GM12878 (cell line): ENCODE measurements at regions not wholly inside any gene's neighbourhood (a gene's known extent, or its start where the extent isn't known, plus 50 kb on each side); places are given as distances from the start of the nearest gene placed in this dataset.

Source experiments
- BCL11A ChIP-seq: IDR thresholded peaks from 2 replicates; pipeline ENCODE4 v1.6.1; 2011; ENCODE audit warnings: low read depth, low read length
- CBX5 ChIP-seq: sonication (generic); IDR thresholded peaks from 2 replicates; pipeline ENCODE4 v1.6.1; 2016; ENCODE audit warnings: low read depth, moderate library complexity, mild to moderate bottlenecking, inconsistent platforms
- CHD2 ChIP-seq: IDR thresholded peaks from 2 replicates; pipeline ENCODE4 v1.6.1; 2011; ENCODE audit warnings: low read depth, low read length, improper control_type of control experiment, borderline replicate concordance
- CTCF ChIP-seq, 3 experiments: IDR thresholded peaks in 2 of 3; conservative IDR thresholded peaks in 1 of 3; 2 replicates each; pipeline ENCODE4 v1.5.1; 2011; ENCODE audit warnings: low read depth in 3 of 3, low read length in 3 of 3, mild to moderate bottlenecking in 3 of 3, control low read depth in 2 of 3, moderate library complexity in 2 of 3, inconsistent platforms in 1 of 3, mixed read lengths in 1 of 3; ENCODE audit not compliant: control insufficient read depth in 2 of 3, insufficient read depth in 1 of 3; ENCODE audit errors: extremely low read depth in 1 of 3
- EZH2 ChIP-seq: IDR thresholded peaks from 2 replicates; pipeline ENCODE4 v1.6.1; 2012; ENCODE audit warnings: low read depth, mild to moderate bottlenecking, control low read depth, inconsistent platforms, low read length, borderline replicate concordance; ENCODE audit not compliant: control insufficient read depth
- FOXM1 ChIP-seq: IDR thresholded peaks from 2 replicates; pipeline ENCODE4 v1.6.1; 2012; ENCODE audit warnings: low read depth, mild to moderate bottlenecking, inconsistent platforms, low read length, moderate library complexity
- KDM1A ChIP-seq: fragments of 200-600 bp; sonication (generic); IDR thresholded peaks from 2 replicates; pipeline ENCODE4 v1.6.1; 2016; ENCODE audit warnings: borderline replicate concordance
- PKNOX1 ChIP-seq: fragments of 450-650 bp; IDR thresholded peaks from 2 replicates; pipeline ENCODE4 v1.6.1; 2016; ENCODE audit warnings: mild to moderate bottlenecking
- SMC3 ChIP-seq: IDR thresholded peaks from 2 replicates; pipeline ENCODE4 v1.6.1; 2011; ENCODE audit warnings: low read length, improper control_type of control experiment, borderline replicate concordance
- USF2 ChIP-seq: IDR thresholded peaks from 2 replicates; pipeline ENCODE4 v1.6.1; 2011; ENCODE audit warnings: low read depth, low read length, improper control_type of control experiment, borderline replicate concordance

GRCh38 chr2:187658952-187659525 is 104.8 kb upstream of the TFPI start:
- TF ChIP-seq BCL11A (no peak), SMC3 (no peak), CTCF (IDR thresholded peaks at IDR 0.05 in 2 of 3, conservative IDR thresholded peaks at IDR 0.05 in 1 of 3; ENCODE audit: control insufficient read depth in 2 of 3, extremely low read depth in 1 of 3, insufficient read depth in 1 of 3, low read depth in 3 of 3, low read length in 3 of 3) (peak; percentile 11 to 23 (median 17); a peak in 2 of 6 replicates), KDM1A (no peak), FOXM1 (no peak), CBX5 (no peak), EZH2 (no peak), USF2 (no peak), PKNOX1 (no peak), CHD2 (no peak)
